GM23338 (cell line): ENCODE measurements at regions not wholly inside any gene's neighbourhood (a gene's known extent, or its start where the extent isn't known, plus 50 kb on each side); places are given as distances from the start of the nearest gene placed in this dataset.

ENCODE experiments used
- ATAC-seq: fragments of 200-7000 bp; cut with Tn5 transposase; 3 replicates; pipeline ENCODE4 v1.9.1; 2020
- DNase-seq: peaks from one replicate; pipeline ENCODE4 v3.0.0-alpha.2; 2015; ENCODE audit warnings: low spot score
- H2AFZ ChIP-seq: fragments of 200-600 bp; sonication (generic); 2 replicates; pipeline ENCODE4 v1.8.0; 2016; ENCODE audit warnings: antibody characterized with exemption, mild to moderate bottlenecking, moderate library complexity
- H3F3A ChIP-seq: fragments of 200-600 bp; sonication (generic); replicated peaks from 2 replicates; pipeline ENCODE4 v1.8.0; 2017; ENCODE audit warnings: antibody characterized with exemption, mixed run types, low read depth
- H3K27ac ChIP-seq: fragments of 200-600 bp; sonication (generic); 2 replicates; pipeline ENCODE4 v1.6.1; 2016; ENCODE audit warnings: low read depth
- H3K27me3 ChIP-seq: fragments of 200-600 bp; sonication (generic); 2 replicates; pipeline ENCODE4 v1.8.0; 2016; ENCODE audit warnings: mild to moderate bottlenecking, mixed run types, moderate library complexity; ENCODE audit not compliant: insufficient read depth
- H3K36me3 ChIP-seq: fragments of 200-600 bp; sonication (generic); 2 replicates; pipeline ENCODE4 v1.8.0; 2016; ENCODE audit warnings: mild to moderate bottlenecking; ENCODE audit not compliant: insufficient read depth
- H3K4me1 ChIP-seq: fragments of 200-600 bp; sonication (generic); 2 replicates; pipeline ENCODE4 v1.8.0; 2016; ENCODE audit warnings: mild to moderate bottlenecking, moderate library complexity; ENCODE audit not compliant: insufficient read depth
- H3K4me2 ChIP-seq: fragments of 200-600 bp; sonication (generic); 2 replicates; pipeline ENCODE4 v1.7.1; 2017; ENCODE audit warnings: mixed run types
- H3K4me3 ChIP-seq: fragments of 200-600 bp; sonication (generic); 2 replicates; pipeline ENCODE4 v1.6.1; 2016; ENCODE audit warnings: mixed run types
- H3K79me2 ChIP-seq: fragments of 200-600 bp; sonication (generic); replicated peaks from 2 replicates; pipeline ENCODE4 v1.8.0; 2017; ENCODE audit warnings: mild to moderate bottlenecking; ENCODE audit not compliant: insufficient read depth
- H3K9me2 ChIP-seq: fragments of 200-600 bp; sonication (generic); 2 replicates; pipeline ENCODE4 v1.8.0; 2017; ENCODE audit not compliant: insufficient read depth
- H4K20me1 ChIP-seq: fragments of 200-600 bp; sonication (generic); replicated peaks from 2 replicates; pipeline ENCODE4 v1.8.0; 2017; ENCODE audit warnings: mild to moderate bottlenecking; ENCODE audit not compliant: insufficient read depth
- H3K27ac Mint-ChIP-seq: 2 replicates; pipeline ENCODE4 v1.8.0; 2020; ENCODE audit warnings: inconsistent platforms, mild to moderate bottlenecking, moderate library complexity, mixed read lengths
- H3K27me3 Mint-ChIP-seq: 3 replicates; pipeline ENCODE4 v1.8.0; 2022; ENCODE audit warnings: low read depth, mild to moderate bottlenecking, moderate library complexity, mixed read lengths, inconsistent platforms; ENCODE audit not compliant: insufficient read depth, poor library complexity
- H3K36me3 Mint-ChIP-seq: 3 replicates; pipeline ENCODE4 v1.8.0; 2021; ENCODE audit warnings: low read depth, mild to moderate bottlenecking, inconsistent platforms, moderate library complexity, mixed read lengths
- H3K4me1 Mint-ChIP-seq: 3 replicates; pipeline ENCODE4 v1.8.0; 2020; ENCODE audit warnings: mild to moderate bottlenecking, inconsistent platforms, mixed read lengths
- H3K4me3 Mint-ChIP-seq: 3 replicates; pipeline ENCODE4 v1.8.0; 2021; ENCODE audit warnings: moderate library complexity, mild to moderate bottlenecking, inconsistent platforms, mixed read lengths
- H3K9me3 Mint-ChIP-seq: 3 replicates; pipeline ENCODE4 v1.8.0; 2020; ENCODE audit warnings: moderate library complexity, mild to moderate bottlenecking, inconsistent platforms, mixed read lengths
- CREB1 ChIP-seq: fragments of 250-450 bp; sonication (Bioruptor Pico); IDR thresholded peaks from 2 replicates; pipeline ENCODE4 v1.5.0; 2020; ENCODE audit warnings: low read depth, mild to moderate bottlenecking, moderate library complexity
- CTCF ChIP-seq, 2 experiments: fragments of 200-600 bp in 1 of 2; sonication (generic) in 1 of 2; conservative IDR thresholded peaks; 2 replicates each; pipeline versions ENCODE4 v1.5.1 to v1.6.1; 2016 to 2017; ENCODE audit warnings: antibody characterized with exemption in 2 of 2, low read depth in 2 of 2, mild to moderate bottlenecking in 2 of 2, moderate library complexity in 1 of 2
- ETS1 ChIP-seq: IDR thresholded peaks from 2 replicates; pipeline ENCODE4 v1.6.1; 2016; ENCODE audit warnings: antibody characterized with exemption
- EZH2 ChIP-seq: fragments of 200-600 bp; sonication (generic); IDR thresholded peaks from one replicate; pipeline ENCODE4 v1.8.0; 2017; ENCODE audit warnings: antibody characterized with exemption, mild to moderate bottlenecking, low read depth; ENCODE audit not compliant: unreplicated experiment
- EZH2phosphoT487 ChIP-seq: fragments of 200-600 bp; sonication (generic); IDR thresholded peaks from one replicate; pipeline ENCODE4 v1.8.1; 2018; ENCODE audit warnings: antibody characterized with exemption; ENCODE audit not compliant: unreplicated experiment
- JUNB ChIP-seq: IDR thresholded peaks from one replicate; pipeline ENCODE4 v1.6.1; 2016; ENCODE audit warnings: antibody characterized with exemption; ENCODE audit not compliant: unreplicated experiment
- NANOG ChIP-seq: IDR thresholded peaks from 2 replicates; pipeline ENCODE4 v1.6.1; 2016; ENCODE audit warnings: antibody characterized with exemption, borderline replicate concordance
- POLR2AphosphoS5 ChIP-seq: IDR thresholded peaks from 2 replicates; pipeline ENCODE4 v1.6.1; 2016; ENCODE audit warnings: antibody characterized with exemption, low read depth
- REST ChIP-seq: IDR thresholded peaks from one replicate; pipeline ENCODE4 v1.6.1; 2018; ENCODE audit warnings: antibody characterized with exemption; ENCODE audit not compliant: unreplicated experiment
- STAT1 ChIP-seq: IDR thresholded peaks from one replicate; pipeline ENCODE4 v1.6.1; 2016; ENCODE audit warnings: antibody characterized with exemption; ENCODE audit not compliant: unreplicated experiment
- ZNF114 ChIP-seq: fragments of 250-450 bp; sonication (Bioruptor Pico); IDR thresholded peaks from 2 replicates; pipeline ENCODE4 v1.5.0; 2020; ENCODE audit warnings: mild to moderate bottlenecking, moderate library complexity
- ZNF331 ChIP-seq: fragments of 250-450 bp; sonication (Bioruptor Pico); IDR thresholded peaks from 2 replicates; pipeline ENCODE4 v1.5.0; 2020; ENCODE audit warnings: low read depth, mild to moderate bottlenecking, moderate library complexity
- ZNF462 ChIP-seq: fragments of 250-450 bp; sonication (Bioruptor Pico); IDR thresholded peaks from 2 replicates; pipeline ENCODE4 v1.5.0; 2020; ENCODE audit warnings: mild to moderate bottlenecking, moderate library complexity

- no peaks in the 10 kb centered on the region for H3F3A ChIP-seq
- no peak overlapping the region for H3K4me2 ChIP-seq
- H3K27me3 ChIP-seq: no peaks in the 10 kb centered on the region
- no peaks in the 10 kb centered on the region for H3K36me3 ChIP-seq
- Mint-ChIP-seq H3K9me3 (peaks cover 24% of the 10 kb centered on the region), H3K4me3 (no peak overlapping the region), H3K27ac (no peak overlapping the region), H3K4me1 (peaks cover 2% of the 10 kb centered on the region; the same call in 1 of the 3 replicates), H3K27me3 (peaks cover 8% of the 10 kb centered on the region), H3K36me3 (peaks cover 19% of the 10 kb centered on the region)
- ATAC-seq: no peak
- H3K4me3 ChIP-seq: no peak overlapping the region
- TF ChIP-seq ZNF114 (CRISPR knock-in tag) (no peak), CTCF (conservative IDR thresholded peaks at IDR 0.05; ENCODE audit: low read depth in 2 of 2) (no peak), EZH2 (no peak), EZH2phosphoT487 (no peak), NANOG (no peak), POLR2AphosphoS5 (no peak), REST (no peak), ZNF462 (CRISPR knock-in tag) (no peak), STAT1 (no peak), ZNF331 (no peak), JUNB (no peak), CREB1 (CRISPR knock-in tag) (no peak), ETS1 (no peak)
- no peaks in the 10 kb centered on the region for H3K79me2 ChIP-seq
- no peaks in the 10 kb centered on the region for H4K20me1 ChIP-seq
- no peak overlapping the region for H3K27ac ChIP-seq
- peaks cover 3% of the 10 kb centered on the region; the same call in 1 of the 2 replicates for H3K4me1 ChIP-seq
- H2AFZ ChIP-seq: no peak overlapping the region
- DNase-seq: no peak
- peaks cover 6% of the 10 kb centered on the region; the same call in 1 of the 2 replicates for H3K9me2 ChIP-seq
Observed at GRCh38 chr4:129905256-129905655, 809.3 kb downstream of the C4orf33 start.
